ENCODE measurements at regions not wholly inside any gene's neighbourhood (a gene's known extent, or its start where the extent isn't known, plus 50 kb on each side); places are given as distances from the start of the nearest gene placed in this dataset.

- intact Hi-C loops (cut with micrococcal nuclease): no loop called here
- Mint-ChIP-seq H3K27me3 (no peaks in the 10 kb centered on the region), H3K4me1 (no peaks in the 10 kb centered on the region), H3K27ac (no peak overlapping the region), H3K4me3 (no peak overlapping the region), H3K36me3 (ENCODE audit: low read depth) (no peaks in the 10 kb centered on the region), H3K9me3 (peaks cover 1% of the 10 kb centered on the region)
- ChIA-PET CTCF (no interaction called here), POLR2A (no interaction called here)
- DNase-seq (no peak), ATAC-seq (ENCODE audit: low read depth) (no peak)
- TF ChIP-seq CTCF (IDR thresholded peaks at IDR 0.05): no peak
These were observed 214.9 kb upstream of the SEMA6A start for GRCh38 chr5:116789522-116789921.

GRCh38 chr5:116788851-116789403 is 214.3 kb upstream of the SEMA6A start:
- ChIA-PET CTCF (no interaction called here), POLR2A (no interaction called here)
- TF ChIP-seq CTCF (IDR thresholded peaks at IDR 0.05): no peak
- no peak overlapping the region for H3K27ac Mint-ChIP-seq
- H3K4me1 Mint-ChIP-seq: no peaks in the 10 kb centered on the region
- no peak for DNase-seq
- H3K4me3 Mint-ChIP-seq: no peak overlapping the region
- no peaks in the 10 kb centered on the region for H3K36me3 Mint-ChIP-seq (ENCODE audit: low read depth)
- no peak for ATAC-seq (ENCODE audit: low read depth)
- intact Hi-C loops (cut with micrococcal nuclease): no loop called here
- H3K27me3 Mint-ChIP-seq: no peaks in the 10 kb centered on the region
- H3K9me3 Mint-ChIP-seq: peaks cover 1% of the 10 kb centered on the region

- POLR2A ChIA-PET: no interaction called here
- DNase-seq: no peak
- Mint-ChIP-seq H3K27me3 (no peaks in the 10 kb centered on the region), H3K4me3 (no peak overlapping the region), H3K9me3 (peaks cover 1% of the 10 kb centered on the region), H3K36me3 (ENCODE audit: low read depth) (no peaks in the 10 kb centered on the region), H3K27ac (no peak overlapping the region), H3K4me1 (no peaks in the 10 kb centered on the region)
- no peak for ATAC-seq (ENCODE audit: low read depth)
- CTCF ChIA-PET: no interaction called here
- TF ChIP-seq CTCF (IDR thresholded peaks at IDR 0.05): no peak
- intact Hi-C loops (cut with micrococcal nuclease): no loop called here
These were observed 212.9 kb upstream of the SEMA6A start for GRCh38 chr5:116787570-116787969.

GRCh38 chr5:116785106-116785505 is 210.5 kb upstream of the SEMA6A start:
- no peaks in the 10 kb centered on the region for H3K36me3 Mint-ChIP-seq (ENCODE audit: low read depth)

GRCh38 chr5:116779846-116780245 is 205.2 kb upstream of the SEMA6A start:
- DNase-seq (no peak), ATAC-seq (ENCODE audit: low read depth) (no peak)
- Mint-ChIP-seq H3K27ac (no peak overlapping the region), H3K4me3 (no peak overlapping the region), H3K27me3 (no peaks in the 10 kb centered on the region), H3K4me1 (no peaks in the 10 kb centered on the region), H3K36me3 (ENCODE audit: low read depth) (no peaks in the 10 kb centered on the region), H3K9me3 (no peaks in the 10 kb centered on the region)
- intact Hi-C loops (cut with micrococcal nuclease): no loop called here
- ChIA-PET CTCF (no interaction called here), POLR2A (no interaction called here)
- no peak for TF ChIP-seq CTCF (IDR thresholded peaks at IDR 0.05)

More at GRCh38 chr5:116785106-116785505, 210.5 kb upstream of the SEMA6A start:
- TF ChIP-seq CTCF (IDR thresholded peaks at IDR 0.05): no peak
- DNase-seq (no peak), ATAC-seq (ENCODE audit: low read depth) (no peak)
- Mint-ChIP-seq H3K4me3 (no peak overlapping the region), H3K9me3 (no peaks in the 10 kb centered on the region), H3K4me1 (no peaks in the 10 kb centered on the region), H3K27ac (no peak overlapping the region), H3K27me3 (no peaks in the 10 kb centered on the region)
- POLR2A ChIA-PET: no interaction called here
- CTCF ChIA-PET: no interaction called here
- intact Hi-C loops (cut with micrococcal nuclease): no loop called here

Data from activated B cell treated with CpG ODN at 0.5 μM for 24 hours (primary cell).